ENCODE measurements at regions not wholly inside any gene's neighbourhood (a gene's known extent, or its start where the extent isn't known, plus 50 kb on each side); places are given as distances from the start of the nearest gene placed in this dataset.
"Not testable (repeated sequence)": the region's sequence is repeated elsewhere in the genome, so short reads cannot be mapped to it uniquely, and the experiment has no call there.

- Mint-ChIP-seq H3K4me1 (ENCODE audit: low read depth) (no peaks in the 10 kb centered on the region), H3K4me3 (no peak overlapping the region), H3K27me3 (ENCODE audit: insufficient read depth) (no peaks in the 10 kb centered on the region; the same call in 1 of the 2 replicates), H3K9me3 (peaks cover 33% of the 10 kb centered on the region), H3K36me3 (ENCODE audit: low read depth) (no peaks in the 10 kb centered on the region), H3K27ac (no peak overlapping the region)
- DNase-seq, result no peak
- TF ChIP-seq CTCF (IDR thresholded peaks at IDR 0.05), result no peak
These were observed 415.5 kb upstream of the CHRM2 start for GRCh38 chr7:136452949-136453348.

- H3K27me3 Mint-ChIP-seq (ENCODE audit: insufficient read depth), result peaks cover 3% of the 10 kb centered on the region; the same call in 1 of the 2 replicates
- no peak overlapping the region for H3K27ac Mint-ChIP-seq
- TF ChIP-seq CTCF (IDR thresholded peaks at IDR 0.05), result no peak
- no peak overlapping the region for H3K4me3 Mint-ChIP-seq
- peaks cover 20% of the 10 kb centered on the region for H3K9me3 Mint-ChIP-seq
- H3K4me1 Mint-ChIP-seq (ENCODE audit: low read depth), result no peaks in the 10 kb centered on the region
- no peaks in the 10 kb centered on the region for H3K36me3 Mint-ChIP-seq (ENCODE audit: low read depth)
- no peak for DNase-seq
These were observed 421.7 kb upstream of the CHRM2 start for GRCh38 chr7:136446751-136447150.

GRCh38 chr7:136441835-136442234 is 426.6 kb upstream of the CHRM2 start:
- DNase-seq, result no peak
- Mint-ChIP-seq H3K36me3 (ENCODE audit: low read depth) (no peaks in the 10 kb centered on the region), H3K27ac (no peak overlapping the region), H3K9me3 (peaks cover 21% of the 10 kb centered on the region), H3K4me3 (no peak overlapping the region), H3K4me1 (ENCODE audit: low read depth) (no peaks in the 10 kb centered on the region), H3K27me3 (ENCODE audit: insufficient read depth) (peaks cover 3% of the 10 kb centered on the region; the same call in 1 of the 2 replicates)
- TF ChIP-seq CTCF (IDR thresholded peaks at IDR 0.05), result no peak

- H3K36me3 Mint-ChIP-seq (ENCODE audit: low read depth); H3K27ac Mint-ChIP-seq; H3K4me3 Mint-ChIP-seq; H3K4me1 Mint-ChIP-seq (ENCODE audit: low read depth); DNase-seq; H3K27me3 Mint-ChIP-seq (ENCODE audit: insufficient read depth): not testable (repeated sequence)
- H3K9me3 Mint-ChIP-seq, result peaks cover 17% of the 10 kb centered on the region; the same call in 1 of the 2 replicates
These were observed 436.7 kb upstream of the CHRM2 start for GRCh38 chr7:136431736-136432135.

GRCh38 chr7:136424058-136424457 is 444.4 kb upstream of the CHRM2 start:
- TF ChIP-seq CTCF (IDR thresholded peaks at IDR 0.05), result no peak
- Mint-ChIP-seq H3K36me3 (ENCODE audit: low read depth) (0 out of 2 replicates have a peak, but pooled peaks cover 7% of the 10 kb centered on the region), H3K4me1 (ENCODE audit: low read depth) (no peaks in the 10 kb centered on the region), H3K9me3 (peaks cover 10% of the 10 kb centered on the region), H3K27ac (no peak overlapping the region), H3K27me3 (ENCODE audit: insufficient read depth) (no peaks in the 10 kb centered on the region), H3K4me3 (no peak overlapping the region)
- no peak for DNase-seq

- not testable (repeated sequence) for H3K36me3 Mint-ChIP-seq (ENCODE audit: low read depth); H3K9me3 Mint-ChIP-seq; H3K4me1 Mint-ChIP-seq (ENCODE audit: low read depth); H3K27ac Mint-ChIP-seq; DNase-seq; H3K4me3 Mint-ChIP-seq; H3K27me3 Mint-ChIP-seq (ENCODE audit: insufficient read depth)
These were observed 442.6 kb upstream of the MTPN start for GRCh38 chr7:136419740-136420139.

- no peak for DNase-seq
- Mint-ChIP-seq H3K36me3 (ENCODE audit: low read depth) (no peaks in the 10 kb centered on the region), H3K27me3 (ENCODE audit: insufficient read depth) (no peaks in the 10 kb centered on the region), H3K4me3 (no peak overlapping the region), H3K27ac (no peak overlapping the region), H3K4me1 (ENCODE audit: low read depth) (no peaks in the 10 kb centered on the region), H3K9me3 (no peaks in the 10 kb centered on the region)
- TF ChIP-seq CTCF (IDR thresholded peaks at IDR 0.05), result no peak
These were observed 435.8 kb upstream of the MTPN start for GRCh38 chr7:136412952-136413351.
